HuH-7 (cell line): ENCODE measurements at regions not wholly inside any gene's neighbourhood (a gene's known extent, or its start where the extent isn't known, plus 50 kb on each side); places are given as distances from the start of the nearest gene placed in this dataset.

Experiments
- DNase-seq: peaks from one replicate; pipeline ENCODE4 v3.0.0; 2011; ENCODE audit warnings: low spot score

DNA sequence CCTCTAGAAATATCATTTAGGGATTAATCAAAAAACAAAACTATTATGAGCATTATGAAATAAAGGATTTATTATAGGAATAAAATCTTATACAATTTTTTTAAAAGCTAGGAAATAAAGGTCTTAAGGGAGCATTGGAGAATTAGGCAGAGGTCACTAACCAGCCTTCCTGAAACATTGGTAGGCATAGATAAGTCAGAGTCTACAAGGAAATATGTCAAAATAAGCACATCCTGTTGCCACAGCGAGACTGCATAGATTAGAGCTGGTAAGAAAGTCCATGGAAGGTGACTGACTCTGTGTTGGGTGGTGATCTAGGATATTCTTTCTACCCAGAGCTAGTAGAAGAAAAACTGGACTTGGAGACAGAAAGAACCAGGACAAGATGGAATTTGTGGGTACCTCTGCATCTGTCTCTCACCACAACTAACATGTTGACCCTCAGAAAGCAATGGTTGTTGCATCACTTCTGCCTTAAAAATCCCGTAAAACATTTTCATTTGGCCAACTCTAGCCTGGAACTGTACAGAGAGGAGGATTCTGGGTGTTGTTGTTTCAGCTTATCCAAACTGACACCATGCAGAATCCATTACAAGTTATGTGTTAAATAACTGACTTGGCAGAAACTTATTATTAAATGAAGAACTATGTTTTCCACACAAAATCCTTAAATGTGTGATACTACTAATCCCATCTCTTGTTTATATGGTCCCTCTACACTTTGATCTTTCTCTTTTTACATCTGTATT, 77.1 kb downstream of the FBXO5 start:
- DNase-seq, result no peak

GRCh38 chr6:152909241-152909640, 73.6 kb downstream of the FBXO5 start:
- no peak for DNase-seq

DNA sequence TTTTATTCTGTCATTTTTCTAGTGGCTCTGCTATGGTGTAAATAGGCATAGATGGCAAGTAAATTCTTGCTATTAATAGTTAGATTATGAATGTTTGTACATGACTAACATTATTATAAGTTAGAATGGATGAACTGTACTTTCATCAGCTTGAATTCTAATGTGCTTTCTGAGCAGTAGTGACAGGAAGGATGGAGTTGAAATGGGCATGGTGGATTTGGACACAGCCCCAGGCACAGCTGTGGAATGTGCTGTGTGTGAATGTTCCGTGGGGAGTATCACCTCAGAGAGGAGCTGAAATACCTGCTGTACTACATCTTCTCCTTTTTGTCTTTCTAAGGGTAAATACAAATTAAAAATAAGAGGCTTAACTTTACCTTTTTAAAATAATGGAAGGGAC, 66.8 kb downstream of the FBXO5 start:
- DNase-seq, result no peak

DNA sequence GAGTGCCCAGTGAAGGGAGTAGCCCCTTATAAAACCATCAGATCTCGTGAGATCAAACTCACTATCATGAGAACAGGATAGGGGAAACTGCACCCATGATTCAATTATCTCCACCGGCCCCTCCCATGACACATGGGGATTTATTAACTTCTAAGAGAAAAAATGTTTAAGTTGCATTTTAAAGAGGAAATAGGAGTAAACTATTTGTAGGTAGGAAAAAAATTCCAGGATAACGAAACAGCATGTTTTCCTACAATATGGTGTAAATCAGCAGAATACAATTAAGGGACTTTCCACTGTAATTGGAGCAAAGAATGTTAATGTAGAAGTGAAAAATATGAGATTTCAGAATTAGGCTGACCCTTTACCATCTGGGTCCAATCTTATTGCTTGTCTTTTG, 63.9 kb downstream of the FBXO5 start:
- DNase-seq, result no peak

DNA sequence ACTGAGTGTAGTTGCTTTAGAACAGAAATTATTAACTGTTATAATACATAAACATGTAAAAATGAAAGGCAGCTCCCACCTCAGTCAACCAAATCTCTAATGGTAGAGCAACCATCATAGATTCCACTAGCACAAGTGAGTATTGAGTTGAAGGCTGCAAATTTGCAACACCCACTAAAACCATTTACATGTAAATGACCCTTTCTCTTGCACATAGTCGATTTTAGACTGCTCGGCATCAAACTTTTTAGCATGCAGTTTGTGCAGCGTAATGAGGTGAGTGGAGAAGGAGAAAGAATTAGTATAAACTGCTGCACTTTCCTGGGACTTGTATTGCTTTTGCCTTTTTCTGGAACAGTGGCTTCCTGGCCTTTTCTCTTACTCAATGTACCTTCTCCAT, 62.8 kb downstream of the FBXO5 start:
- DNase-seq, result no peak
